MM.1S (cell line): ENCODE measurements at regions not wholly inside any gene's neighbourhood (a gene's known extent, or its start where the extent isn't known, plus 50 kb on each side); places are given as distances from the start of the nearest gene placed in this dataset.

ENCODE experiments used
- EZH2 ChIP-seq: fragments of 300-600 bp; sonication (generic); optimal IDR thresholded peaks from 2 replicates; pipeline ENCODE3; 2017; ENCODE audit warnings: low read depth, mild to moderate bottlenecking, antibody characterized with exemption, low read length, mixed read lengths
- TF ChIP-seq, protein P1 (sequence below): fragments of 300-600 bp; sonication (generic); IDR thresholded peaks from 2 replicates; pipeline ENCODE4 v1.5.1; 2016; ENCODE audit warnings: antibody characterized with exemption, low read length, mixed read lengths

DNA sequence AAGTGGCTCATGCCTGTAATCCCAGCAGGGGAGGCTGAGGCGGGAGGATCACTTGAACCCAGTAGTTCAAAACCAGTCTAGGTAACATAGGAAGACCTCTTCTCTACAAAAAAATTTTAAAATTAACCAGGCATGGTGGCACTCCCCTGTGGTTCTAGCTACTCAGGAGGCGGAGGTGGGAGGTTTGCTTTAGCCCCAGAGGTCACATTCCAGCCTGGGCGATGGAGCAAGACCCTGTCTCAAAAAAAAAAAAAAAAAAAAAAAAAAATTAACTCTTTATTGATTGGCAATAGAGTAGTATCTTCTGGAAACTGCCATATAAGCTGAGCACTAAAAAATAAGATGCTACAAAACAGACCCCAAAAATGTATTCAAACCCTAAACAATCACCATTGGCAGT is 69.5 kb downstream of the LLPH start:
- TF ChIP-seq, protein P1, sequence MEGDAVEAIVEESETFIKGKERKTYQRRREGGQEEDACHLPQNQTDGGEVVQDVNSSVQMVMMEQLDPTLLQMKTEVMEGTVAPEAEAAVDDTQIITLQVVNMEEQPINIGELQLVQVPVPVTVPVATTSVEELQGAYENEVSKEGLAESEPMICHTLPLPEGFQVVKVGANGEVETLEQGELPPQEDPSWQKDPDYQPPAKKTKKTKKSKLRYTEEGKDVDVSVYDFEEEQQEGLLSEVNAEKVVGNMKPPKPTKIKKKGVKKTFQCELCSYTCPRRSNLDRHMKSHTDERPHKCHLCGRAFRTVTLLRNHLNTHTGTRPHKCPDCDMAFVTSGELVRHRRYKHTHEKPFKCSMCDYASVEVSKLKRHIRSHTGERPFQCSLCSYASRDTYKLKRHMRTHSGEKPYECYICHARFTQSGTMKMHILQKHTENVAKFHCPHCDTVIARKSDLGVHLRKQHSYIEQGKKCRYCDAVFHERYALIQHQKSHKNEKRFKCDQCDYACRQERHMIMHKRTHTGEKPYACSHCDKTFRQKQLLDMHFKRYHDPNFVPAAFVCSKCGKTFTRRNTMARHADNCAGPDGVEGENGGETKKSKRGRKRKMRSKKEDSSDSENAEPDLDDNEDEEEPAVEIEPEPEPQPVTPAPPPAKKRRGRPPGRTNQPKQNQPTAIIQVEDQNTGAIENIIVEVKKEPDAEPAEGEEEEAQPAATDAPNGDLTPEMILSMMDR: no peak
- TF ChIP-seq EZH2: no peak
